H1 (cell line): ENCODE measurements at regions not wholly inside any gene's neighbourhood (a gene's known extent, or its start where the extent isn't known, plus 50 kb on each side); places are given as distances from the start of the nearest gene placed in this dataset.

Experiments used
- CTCF ChIA-PET: fragments of 300-600 bp; sonication (Branson Sonifier 250); formaldehyde crosslinking; loops from one replicate; lab custom pipeline; 2021; ENCODE audit not compliant: partially characterized antibody; lab: Charles Lee
- POLR2A ChIA-PET: fragments of 300-600 bp; sonication (Branson Sonifier 250); formaldehyde crosslinking; loops from one replicate; lab custom pipeline; 2021; ENCODE audit warnings: inconsistent platforms; ENCODE audit not compliant: partially characterized antibody; lab: Charles Lee
- DNase-seq, 2 experiments: peaks; one replicate each; pipeline versions ENCODE4 v3.0.0 to v3.0.0-alpha.2; 2010 to 2022; ENCODE audit warnings: low spot score in 2 of 2, low read depth in 1 of 2, mixed read lengths in 1 of 2
- FAIRE-seq: peaks from 2 replicates; lab custom pipeline; 2011; peaks lifted over from hg19 to GRCh38; lab: Jason Lieb, UNC
- H2AFZ ChIP-seq: 2 replicates; pipeline ENCODE4 v1.8.1; 2012; ENCODE audit warnings: low read length, inconsistent platforms
- H2AK5ac ChIP-seq: 2 replicates; pipeline ENCODE4 v1.6.1; 2013; ENCODE audit warnings: low read depth, low read length
- H2BK120ac ChIP-seq: replicated peaks from 2 replicates; pipeline ENCODE3; 2013; ENCODE audit warnings: low read depth, low read length, inconsistent platforms
- H2BK12ac ChIP-seq: 2 replicates; pipeline ENCODE4 v1.6.1; 2013; ENCODE audit warnings: low read depth, low read length
- H2BK15ac ChIP-seq: 2 replicates; pipeline ENCODE4 v1.6.1; 2013; ENCODE audit warnings: low read length
- H2BK20ac ChIP-seq: 2 replicates; pipeline ENCODE4 v1.6.1; 2013; ENCODE audit warnings: low read length
- H2BK5ac ChIP-seq: 2 replicates; pipeline ENCODE4 v1.6.1; 2013; ENCODE audit warnings: low read depth, low read length
- H3K14ac ChIP-seq: 2 replicates; pipeline ENCODE4 v1.6.1; 2013; ENCODE audit warnings: inconsistent platforms; ENCODE audit not compliant: insufficient read length
- H3K18ac ChIP-seq: 2 replicates; pipeline ENCODE4 v1.6.1; 2013; ENCODE audit warnings: low read length; ENCODE audit errors: extremely low read depth
- H3K23ac ChIP-seq: 2 replicates; pipeline ENCODE4 v1.6.1; 2013; ENCODE audit warnings: inconsistent platforms; ENCODE audit not compliant: insufficient read length
- H3K23me2 ChIP-seq: 2 replicates; pipeline ENCODE4 v1.6.1; 2013; ENCODE audit warnings: low read depth, low read length
- H3K27ac ChIP-seq: 2 replicates; pipeline ENCODE4 v1.6.1; 2011; ENCODE audit warnings: low read depth, low read length, inconsistent platforms
- H3K27me3 ChIP-seq, 4 experiments: replicated peaks in 1 of 4; 1 replicate in 1 of 4; 2 replicates in 3 of 4; pipeline versions ENCODE4 v1.6.1 to v1.8.1; 2011 to 2013; ENCODE audit warnings: low read length in 3 of 4, mild to moderate bottlenecking in 3 of 4, inconsistent platforms in 2 of 4, mixed read lengths in 2 of 4, moderate library complexity in 1 of 4; ENCODE audit not compliant: control insufficient read depth in 3 of 4, insufficient read depth in 3 of 4; ENCODE audit errors: extremely low read depth in 1 of 4
- H3K36me3 ChIP-seq, 4 experiments: 2 replicates each; pipeline versions ENCODE4 v1.6.1 to v1.8.1; 2011 to 2013; ENCODE audit warnings: mild to moderate bottlenecking in 4 of 4, low read length in 3 of 4, moderate library complexity in 2 of 4, control low read depth in 1 of 4, inconsistent platforms in 1 of 4; ENCODE audit not compliant: insufficient read depth in 4 of 4, control insufficient read depth in 2 of 4
- H3K4ac ChIP-seq: replicated peaks from 2 replicates; pipeline ENCODE3; 2013; ENCODE audit warnings: low read length, low read depth, mixed read lengths, inconsistent platforms; ENCODE audit not compliant: insufficient read length
- H3K4me1 ChIP-seq, 4 experiments: replicated peaks in 1 of 4; 1 replicate in 1 of 4; 2 replicates in 3 of 4; pipeline versions ENCODE4 v1.6.1 to v1.8.1; 2011 to 2013; ENCODE audit warnings: low read length in 3 of 4, inconsistent platforms in 2 of 4, mixed read lengths in 1 of 4; ENCODE audit not compliant: insufficient read depth in 4 of 4, control insufficient read depth in 3 of 4
- H3K4me2 ChIP-seq, 2 experiments: 2 replicates each; pipeline versions ENCODE4 v1.6.1 to v1.8.1; 2011 to 2013; ENCODE audit warnings: low read depth in 2 of 2, low read length in 2 of 2, control low read depth in 1 of 2, inconsistent platforms in 1 of 2, mild to moderate bottlenecking in 1 of 2; ENCODE audit not compliant: insufficient read depth in 1 of 2
- H3K4me3 ChIP-seq, 4 experiments: fragments of 200-600, 300-600 bp in 1 of 4; sonication (generic), shearing (Covaris generic), sonication (Bioruptor Twin) in 1 of 4; 2 replicates each; pipeline versions ENCODE4 v1.5.1 to v1.8.1; 2011 to 2016; ENCODE audit warnings: low read length in 4 of 4, low read depth in 3 of 4, control low read depth in 2 of 4, inconsistent platforms in 2 of 4, mild to moderate bottlenecking in 2 of 4, mixed read lengths in 1 of 4, moderate library complexity in 1 of 4; ENCODE audit not compliant: insufficient read depth in 2 of 4; ENCODE audit errors: extremely low read depth in 1 of 4
- H3K56ac ChIP-seq: replicated peaks from 2 replicates; pipeline ENCODE3; 2013; ENCODE audit warnings: low read depth, mild to moderate bottlenecking, mixed read lengths, low read length, inconsistent platforms; ENCODE audit not compliant: insufficient read length
- H3K79me1 ChIP-seq: 2 replicates; pipeline ENCODE4 v1.6.1; 2013; ENCODE audit warnings: low read depth, low read length, control low read depth
- H3K79me2 ChIP-seq, 2 experiments: 2 replicates each; pipeline versions ENCODE4 v1.6.1 to v1.8.1; 2012 to 2013; ENCODE audit warnings: low read length in 2 of 2, mild to moderate bottlenecking in 2 of 2, inconsistent platforms in 1 of 2; ENCODE audit not compliant: insufficient read depth in 2 of 2, control insufficient read depth in 1 of 2
- H3K9ac ChIP-seq, 4 experiments: replicated peaks in 1 of 4; 1 replicate in 1 of 4; 2 replicates in 3 of 4; pipeline versions ENCODE4 v1.6.1 to v1.8.1; 2011 to 2013; ENCODE audit warnings: low read depth in 3 of 4, low read length in 3 of 4, control low read depth in 2 of 4, mild to moderate bottlenecking in 2 of 4, moderate library complexity in 2 of 4, inconsistent platforms in 1 of 4; ENCODE audit errors: extremely low read depth in 1 of 4
- H3K9me3 ChIP-seq, 2 experiments: 2 replicates each; pipeline versions ENCODE4 v1.6.1 to v1.8.1; 2012 to 2013; ENCODE audit warnings: mild to moderate bottlenecking in 2 of 2, moderate library complexity in 2 of 2, control low read depth in 1 of 2, inconsistent platforms in 1 of 2, low read depth in 1 of 2, low read length in 1 of 2, mixed read lengths in 1 of 2; ENCODE audit not compliant: insufficient read depth in 2 of 2
- H4K20me1 ChIP-seq, 2 experiments: replicated peaks in 1 of 2; 2 replicates each; pipeline versions ENCODE3 to v1.8.1; 2011 to 2013; ENCODE audit warnings: inconsistent platforms in 2 of 2, low read length in 2 of 2, mild to moderate bottlenecking in 1 of 2; ENCODE audit not compliant: insufficient read depth in 2 of 2, control insufficient read depth in 1 of 2
- H4K5ac ChIP-seq: 2 replicates; pipeline ENCODE4 v1.6.1; 2013; ENCODE audit warnings: low read length, low read depth, mixed read lengths, inconsistent platforms; ENCODE audit not compliant: insufficient read length
- H4K8ac ChIP-seq: 2 replicates; pipeline ENCODE4 v1.8.0; 2013; ENCODE audit warnings: mild to moderate bottlenecking, moderate library complexity, low read length, inconsistent platforms; ENCODE audit not compliant: insufficient read depth; ENCODE audit errors: extremely low read depth
- H4K91ac ChIP-seq: replicated peaks from 2 replicates; pipeline ENCODE3; 2013; ENCODE audit warnings: low read length, mixed read lengths, inconsistent platforms; ENCODE audit not compliant: insufficient read length
- ASH2L ChIP-seq: fragments of 200-600, 300-600 bp; sonication (generic); IDR thresholded peaks from one replicate; pipeline ENCODE4 v1.7.1; 2017; ENCODE audit warnings: low read length
- BRCA1 ChIP-seq: IDR thresholded peaks from 2 replicates; pipeline ENCODE4 v1.6.1; 2012; ENCODE audit warnings: low read depth, low read length, improper control_type of control experiment
- CHD2 ChIP-seq: IDR thresholded peaks from 2 replicates; pipeline ENCODE4 v1.6.1; 2012; ENCODE audit warnings: low read length, improper control_type of control experiment
- GABPA ChIP-seq: IDR thresholded peaks from 2 replicates; pipeline ENCODE4 v1.6.1; 2011; ENCODE audit warnings: mild to moderate bottlenecking, low read length, moderate library complexity, borderline replicate concordance; ENCODE audit not compliant: insufficient read depth
- HDAC2 ChIP-seq, 2 experiments: fragments of 300-600 bp in 1 of 2; sonication (generic) in 1 of 2; IDR thresholded peaks; 2 replicates each; pipeline ENCODE4 v1.6.1; 2011 to 2012; ENCODE audit warnings: low read depth in 2 of 2, low read length in 2 of 2, mild to moderate bottlenecking in 2 of 2, moderate library complexity in 2 of 2, borderline replicate concordance in 1 of 2, inconsistent platforms in 1 of 2
- POU5F1 ChIP-seq: IDR thresholded peaks from 2 replicates; pipeline ENCODE4 v1.6.1; 2011; ENCODE audit warnings: low read depth, mild to moderate bottlenecking, low read length, moderate library complexity
- RFX5 ChIP-seq: IDR thresholded peaks from 2 replicates; pipeline ENCODE4 v1.6.1; 2011; ENCODE audit warnings: low read depth, low read length, improper control_type of control experiment, borderline replicate concordance
- SIN3A ChIP-seq, 2 experiments: IDR thresholded peaks in 1 of 2; conservative IDR thresholded peaks in 1 of 2; 2 replicates each; pipeline ENCODE4 v1.6.1; 2011 to 2012; ENCODE audit warnings: low read length in 2 of 2, improper control_type of control experiment in 1 of 2, low read depth in 1 of 2, mild to moderate bottlenecking in 1 of 2
- SP1 ChIP-seq: IDR thresholded peaks from 2 replicates; pipeline ENCODE4 v1.6.1; 2011; ENCODE audit warnings: low read depth, low read length
- TAF1 ChIP-seq: IDR thresholded peaks from 2 replicates; pipeline ENCODE4 v1.6.1; 2011; ENCODE audit warnings: mild to moderate bottlenecking, low read depth, low read length
- YY1 ChIP-seq: IDR thresholded peaks from 2 replicates; pipeline ENCODE4 v1.6.1; 2011; ENCODE audit warnings: low read depth, mild to moderate bottlenecking, low read length
- ZNF274 ChIP-seq: IDR thresholded peaks from 2 replicates; pipeline ENCODE4 v1.7.0; 2012; ENCODE audit warnings: low read length, borderline replicate concordance; ENCODE audit errors: extremely low read depth

DNA sequence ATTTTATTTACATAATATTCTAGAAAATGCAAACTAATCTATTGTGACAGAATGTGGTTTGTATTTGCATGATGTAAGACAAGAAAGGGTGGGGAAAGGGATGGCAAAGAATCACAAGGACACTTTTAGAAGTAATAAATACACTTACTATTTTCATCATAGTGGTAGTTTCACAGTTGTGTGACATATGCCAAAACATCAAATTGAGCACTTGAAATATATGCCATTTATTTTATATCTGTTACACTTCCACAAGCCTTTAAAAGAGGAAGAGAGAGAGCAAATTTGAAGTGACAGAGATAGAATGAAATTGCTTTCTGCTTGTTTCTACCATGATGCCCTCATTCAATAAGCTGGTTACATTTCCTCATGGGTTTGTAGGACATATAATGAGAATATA, 230.0 kb upstream of the NWD2 start:
- Histone ChIP-seq H4K20me1 (no peaks in the 10 kb centered on the region), H3K9ac (no peak overlapping the region), H2BK120ac (no peak overlapping the region), H2BK20ac (no peak overlapping the region), H2AK5ac (no peak overlapping the region), H3K18ac (no peak overlapping the region), H4K91ac (no peak overlapping the region), H3K36me3 (no peaks in the 10 kb centered on the region), H4K8ac (no peak overlapping the region), H3K27me3 (no peaks in the 10 kb centered on the region), H3K4me1 (no peaks in the 10 kb centered on the region), H3K9me3 (0 out of 4 replicates have a peak, but pooled peaks cover 0 to 2% of the 10 kb centered on the region in 2 experiments), H3K79me1 (no peaks in the 10 kb centered on the region), H2BK15ac (no peak overlapping the region), H3K27ac (no peak overlapping the region), H3K4me3 (no peak overlapping the region), H3K79me2 (no peaks in the 10 kb centered on the region), H2AFZ (no peak overlapping the region), H3K23me2 (no peaks in the 10 kb centered on the region), H3K4ac (no peak overlapping the region), H3K4me2 (no peak overlapping the region), H4K5ac (no peak overlapping the region), H2BK5ac (no peak overlapping the region), H3K56ac (no peak overlapping the region), H2BK12ac (no peak overlapping the region), H3K14ac (no peak overlapping the region), H3K23ac (no peak overlapping the region)
- TF ChIP-seq HDAC2 (IDR thresholded peaks at IDR 0.05; ENCODE audit: borderline replicate concordance in 1 of 2, low read depth in 2 of 2, low read length in 2 of 2) (no peak), SP1 (no peak), ZNF274 (no peak), TAF1 (no peak), POU5F1 (no peak), GABPA (no peak), YY1 (no peak), RFX5 (no peak), ASH2L (no peak), BRCA1 (no peak), SIN3A (conservative IDR thresholded peaks at IDR 0.05 in 1 of 2, IDR thresholded peaks at IDR 0.05 in 1 of 2; ENCODE audit: low read depth in 1 of 2, low read length in 2 of 2) (no peak), CHD2 (no peak)
- ChIA-PET POLR2A (no interaction called here), CTCF (no interaction called here)
- DNase-seq (no peak), FAIRE-seq (no peak)
